CD4-positive, alpha-beta T cell treated with Interleukin-12 subunit alpha and Interleukin-12 subunit beta, for 1 hour (primary cell): ENCODE measurements at regions not wholly inside any gene's neighbourhood (a gene's known extent, or its start where the extent isn't known, plus 50 kb on each side); places are given as distances from the start of the nearest gene placed in this dataset.

ENCODE experiments used
- DNase-seq: peaks from one replicate; pipeline ENCODE4 v3.0.0-alpha.2; 2020

GRCh38 chr6:102309700-102310099 lies 916.2 kb downstream of the GRIK2 start:
- DNase-seq, result no peak

- no peak for DNase-seq
Measured at GRCh38 chr6:102300350-102300749, 906.8 kb downstream of the GRIK2 start.

- DNase-seq, result no peak
Measured at GRCh38 chr6:102298051-102298450, 904.5 kb downstream of the GRIK2 start.
